NCI-H2227 treated with DMSO at 0.1 percent for 48 hours (cell line): ENCODE measurements at regions not wholly inside any gene's neighbourhood (a gene's known extent, or its start where the extent isn't known, plus 50 kb on each side); places are given as distances from the start of the nearest gene placed in this dataset.

Source experiments
- DNase-seq: peaks from one replicate; lab custom pipeline; 2025; lab: John Stamatoyannopoulos, UW

- DNase-seq: no peak
These were observed 514.4 kb upstream of the SALL1 start for GRCh38 chr16:51665436-51665998.

- no peak for DNase-seq
These were observed 507.5 kb upstream of the SALL1 start for GRCh38 chr16:51658531-51658930.

GRCh38 chr16:51657848-51658247 lies 506.8 kb upstream of the SALL1 start:
- no peak for DNase-seq

- DNase-seq: no peak
These were observed 504.2 kb upstream of the SALL1 start for GRCh38 chr16:51655249-51655648.

- peak; percentile 29 for DNase-seq
These were observed 500.0 kb upstream of the SALL1 start for GRCh38 chr16:51651061-51651466.

GRCh38 chr16:51649631-51650030 lies 498.6 kb upstream of the SALL1 start:
- DNase-seq: no peak

GRCh38 chr16:51648526-51648925 lies 497.5 kb upstream of the SALL1 start:
- no peak for DNase-seq

- no peak for DNase-seq
These were observed 490.2 kb upstream of the SALL1 start for GRCh38 chr16:51641191-51641765.

GRCh38 chr16:51640196-51640595 lies 489.1 kb upstream of the SALL1 start:
- no peak for DNase-seq

- no peak for DNase-seq
These were observed 487.5 kb upstream of the SALL1 start for GRCh38 chr16:51638339-51639135.

GRCh38 chr16:51637770-51638094 lies 486.7 kb upstream of the SALL1 start:
- DNase-seq: no peak

- no peak for DNase-seq
These were observed 486.1 kb upstream of the SALL1 start for GRCh38 chr16:51636920-51637769.

GRCh38 chr16:51635181-51635580 lies 484.1 kb upstream of the SALL1 start:
- DNase-seq: no peak

- DNase-seq: no peak
These were observed 479.0 kb upstream of the SALL1 start for GRCh38 chr16:51630076-51630475.

- DNase-seq: no peak
These were observed 478.5 kb upstream of the SALL1 start for GRCh38 chr16:51629576-51629975.

- no peak for DNase-seq
These were observed 473.2 kb upstream of the SALL1 start for GRCh38 chr16:51624080-51624775.

GRCh38 chr16:51621610-51622009 lies 470.5 kb upstream of the SALL1 start:
- no peak for DNase-seq

- DNase-seq: no peak
These were observed 464.1 kb upstream of the SALL1 start for GRCh38 chr16:51615141-51615540.

GRCh38 chr16:51607201-51607651 lies 456.2 kb upstream of the SALL1 start:
- DNase-seq: peak; percentile 44

- no peak for DNase-seq
These were observed 445.2 kb upstream of the SALL1 start for GRCh38 chr16:51596247-51596646.

- no peak for DNase-seq
These were observed 441.6 kb upstream of the SALL1 start for GRCh38 chr16:51592535-51593300.
